ENCODE measurements at regions not wholly inside any gene's neighbourhood (a gene's known extent, or its start where the extent isn't known, plus 50 kb on each side); places are given as distances from the start of the nearest gene placed in this dataset.
"Not testable (repeated sequence)": the region's sequence is repeated elsewhere in the genome, so short reads cannot be mapped to it uniquely, and the experiment has no call there.

- DNase-seq (ENCODE audit: low spot score) = no peak
- TF ChIP-seq CTCF (IDR thresholded peaks at IDR 0.05) = no peak
- ATAC-seq (ENCODE audit: low FRiP score) = no peak
These were observed 1094.1 kb downstream of the DNAJB9 start for GRCh38 chr7:109663806-109664205.

- ATAC-seq (ENCODE audit: low FRiP score); DNase-seq (ENCODE audit: low spot score): not testable (repeated sequence)
These were observed 1117.6 kb downstream of the DNAJB9 start for GRCh38 chr7:109687269-109687668.

- DNase-seq (ENCODE audit: low spot score); ATAC-seq (ENCODE audit: low FRiP score): not testable (repeated sequence)
These were observed 1122.9 kb downstream of the DNAJB9 start for GRCh38 chr7:109692613-109693012.

- no peak for TF ChIP-seq CTCF (IDR thresholded peaks at IDR 0.05)
- no peak for DNase-seq (ENCODE audit: low spot score)
- no peak for ATAC-seq (ENCODE audit: low FRiP score)
These were observed 1124.7 kb downstream of the DNAJB9 start for GRCh38 chr7:109694149-109695071.

GRCh38 chr7:109695419-109695818 is 1125.7 kb downstream of the DNAJB9 start:
- ATAC-seq (ENCODE audit: low FRiP score) = no peak
- no peak for TF ChIP-seq CTCF (IDR thresholded peaks at IDR 0.05)
- DNase-seq (ENCODE audit: low spot score) = no peak

GRCh38 chr7:109696723-109697122 is 1127.0 kb downstream of the DNAJB9 start:
- DNase-seq (ENCODE audit: low spot score) = no peak
- TF ChIP-seq CTCF (IDR thresholded peaks at IDR 0.05) = no peak
- ATAC-seq (ENCODE audit: low FRiP score) = no peak

GRCh38 chr7:109699661-109700060 is 1130.0 kb downstream of the DNAJB9 start:
- TF ChIP-seq CTCF (IDR thresholded peaks at IDR 0.05) = no peak
- ATAC-seq (ENCODE audit: low FRiP score) (no peak), DNase-seq (ENCODE audit: low spot score) (no peak)

- TF ChIP-seq CTCF (IDR thresholded peaks at IDR 0.05) = no peak
- no peak for DNase-seq (ENCODE audit: low spot score)
- ATAC-seq (ENCODE audit: low FRiP score) = no peak
These were observed 1143.7 kb downstream of the DNAJB9 start for GRCh38 chr7:109713366-109713765.

GRCh38 chr7:109719359-109719758 is 1149.7 kb downstream of the DNAJB9 start:
- ATAC-seq (ENCODE audit: low FRiP score); DNase-seq (ENCODE audit: low spot score): not testable (repeated sequence)
